UCSD-AML1 (cell line): ENCODE measurements at regions not wholly inside any gene's neighbourhood (a gene's known extent, or its start where the extent isn't known, plus 50 kb on each side); places are given as distances from the start of the nearest gene placed in this dataset.
"Not testable (repeated sequence)": the region's sequence is repeated elsewhere in the genome, so short reads cannot be mapped to it uniquely, and the experiment has no call there.

ENCODE experiments used
- DNase-seq: peaks from one replicate; lab custom pipeline; 2025; ENCODE audit not compliant: unreplicated experiment; lab: John Stamatoyannopoulos, UW

GRCh38 chrX:40530509-40530908 lies 50.3 kb upstream of the ATP6AP2 start:
- no peak for DNase-seq

- DNase-seq = no peak
These were observed 53.2 kb upstream of the ATP6AP2 start for GRCh38 chrX:40527543-40527942.

GRCh38 chrX:40526412-40526811 lies 54.4 kb upstream of the ATP6AP2 start:
- no peak for DNase-seq

GRCh38 chrX:40525901-40526300 lies 54.9 kb upstream of the ATP6AP2 start:
- not testable (repeated sequence) for DNase-seq

GRCh38 chrX:40524423-40524822 lies 56.3 kb upstream of the ATP6AP2 start:
- no peak for DNase-seq

- DNase-seq = no peak
These were observed 56.9 kb upstream of the ATP6AP2 start for GRCh38 chrX:40523852-40524251.

GRCh38 chrX:40521868-40522450 lies 58.8 kb upstream of the ATP6AP2 start:
- DNase-seq = no peak

GRCh38 chrX:40514376-40514775 lies 66.4 kb upstream of the ATP6AP2 start:
- no peak for DNase-seq

GRCh38 chrX:40513835-40514234 lies 66.9 kb upstream of the ATP6AP2 start:
- no peak for DNase-seq

GRCh38 chrX:40513012-40513411 lies 67.8 kb upstream of the ATP6AP2 start:
- no peak for DNase-seq

GRCh38 chrX:40511258-40511657 lies 69.5 kb upstream of the ATP6AP2 start:
- no peak for DNase-seq

GRCh38 chrX:40508560-40508959 lies 72.2 kb upstream of the ATP6AP2 start:
- DNase-seq = no peak

- DNase-seq = no peak
These were observed 74.4 kb upstream of the ATP6AP2 start for GRCh38 chrX:40506201-40506985.

GRCh38 chrX:40504801-40505605 lies 75.8 kb upstream of the ATP6AP2 start:
- no peak for DNase-seq

- DNase-seq = no peak
These were observed 77.7 kb upstream of the ATP6AP2 start for GRCh38 chrX:40503094-40503493.

GRCh38 chrX:40502688-40503087 lies 78.1 kb upstream of the ATP6AP2 start:
- DNase-seq = no peak

GRCh38 chrX:40501164-40501855 lies 79.5 kb upstream of the ATP6AP2 start:
- DNase-seq = no peak

- no peak for DNase-seq
These were observed 84.0 kb upstream of the ATP6AP2 start for GRCh38 chrX:40496728-40497127.

GRCh38 chrX:40495659-40496058 lies 85.1 kb upstream of the ATP6AP2 start:
- DNase-seq = no peak

- DNase-seq = no peak
These were observed 86.8 kb upstream of the ATP6AP2 start for GRCh38 chrX:40494005-40494404.

GRCh38 chrX:40488296-40488695 lies 92.5 kb upstream of the ATP6AP2 start:
- no peak for DNase-seq
